Neutrophil (primary cell): ENCODE measurements at regions not wholly inside any gene's neighbourhood (a gene's known extent, or its start where the extent isn't known, plus 50 kb on each side); places are given as distances from the start of the nearest gene placed in this dataset.

Experiments
- H3K27ac ChIP-seq: fragments of 200-600 bp; sonication (generic); 2 replicates; pipeline ENCODE4 v1.5.1; 2016; ENCODE audit warnings: mild to moderate bottlenecking, moderate library complexity
- H3K27me3 ChIP-seq: fragments of 200-600 bp; sonication (generic); 2 replicates; pipeline ENCODE4 v1.6.0; 2016; ENCODE audit warnings: mild to moderate bottlenecking
- H3K36me3 ChIP-seq: fragments of 200-600 bp; sonication (generic); 2 replicates; pipeline ENCODE4 v1.5.1; 2017
- H3K4me1 ChIP-seq, 2 experiments: fragments of 200-600 bp in 1 of 2; sonication (generic) in 1 of 2; 1 replicate in 1 of 2; 2 replicates in 1 of 2; pipeline versions ENCODE4 v1.5.1 to v1.6.1; 2013 to 2016; ENCODE audit warnings: low read depth in 1 of 2, low read length in 1 of 2, mild to moderate bottlenecking in 1 of 2, moderate library complexity in 1 of 2; ENCODE audit not compliant: control insufficient read depth in 1 of 2, insufficient read depth in 1 of 2
- H3K4me3 ChIP-seq, 2 experiments: fragments of 200-600 bp in 1 of 2; sonication (generic) in 1 of 2; 1 replicate in 1 of 2; 2 replicates in 1 of 2; pipeline ENCODE4 v1.5.1; 2013 to 2016; ENCODE audit warnings: low read depth in 1 of 2, low read length in 1 of 2, mild to moderate bottlenecking in 1 of 2, moderate library complexity in 1 of 2
- H3K9me3 ChIP-seq: fragments of 200-600 bp; sonication (generic); 2 replicates; pipeline ENCODE4 v1.5.1; 2016
- TF ChIP-seq, protein P1 (sequence below): fragments of 200-600 bp; sonication (generic); IDR thresholded peaks from 2 replicates; pipeline ENCODE4 v1.5.1; 2016; ENCODE audit warnings: antibody characterized with exemption

DNA sequence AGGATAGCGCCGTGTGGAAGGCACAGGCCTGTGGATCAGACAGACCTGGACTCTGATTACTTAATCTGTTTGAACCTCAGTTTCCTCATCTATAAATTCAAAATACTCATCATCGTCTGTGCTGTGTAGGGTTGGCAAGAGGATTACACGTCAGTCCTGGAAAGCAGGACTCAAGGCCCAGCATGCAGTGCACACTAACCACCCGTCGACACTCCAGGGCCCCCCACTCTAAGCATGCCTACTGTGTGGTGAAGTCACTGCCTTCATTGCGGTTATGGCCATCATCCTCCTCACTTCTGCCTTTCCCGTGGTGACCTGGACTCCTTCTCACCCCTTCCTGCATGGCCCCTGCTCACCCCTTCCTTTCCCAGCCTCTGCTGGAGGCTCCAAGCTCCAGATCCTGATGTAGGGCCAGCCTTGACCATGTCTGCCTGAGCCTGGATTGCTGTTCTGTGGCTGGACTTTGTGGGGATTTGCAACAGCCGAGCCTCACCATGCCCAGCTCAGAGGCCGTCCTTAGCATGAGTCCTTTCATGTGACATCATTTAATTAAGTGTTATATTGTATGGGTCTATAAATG lies 1158.0 kb downstream of the TBC1D22A start:
- no peaks in the 10 kb centered on the region for H3K4me1 ChIP-seq
- no peak overlapping the region for H3K27ac ChIP-seq
- no peak overlapping the region for H3K4me3 ChIP-seq
- TF ChIP-seq, protein P1, sequence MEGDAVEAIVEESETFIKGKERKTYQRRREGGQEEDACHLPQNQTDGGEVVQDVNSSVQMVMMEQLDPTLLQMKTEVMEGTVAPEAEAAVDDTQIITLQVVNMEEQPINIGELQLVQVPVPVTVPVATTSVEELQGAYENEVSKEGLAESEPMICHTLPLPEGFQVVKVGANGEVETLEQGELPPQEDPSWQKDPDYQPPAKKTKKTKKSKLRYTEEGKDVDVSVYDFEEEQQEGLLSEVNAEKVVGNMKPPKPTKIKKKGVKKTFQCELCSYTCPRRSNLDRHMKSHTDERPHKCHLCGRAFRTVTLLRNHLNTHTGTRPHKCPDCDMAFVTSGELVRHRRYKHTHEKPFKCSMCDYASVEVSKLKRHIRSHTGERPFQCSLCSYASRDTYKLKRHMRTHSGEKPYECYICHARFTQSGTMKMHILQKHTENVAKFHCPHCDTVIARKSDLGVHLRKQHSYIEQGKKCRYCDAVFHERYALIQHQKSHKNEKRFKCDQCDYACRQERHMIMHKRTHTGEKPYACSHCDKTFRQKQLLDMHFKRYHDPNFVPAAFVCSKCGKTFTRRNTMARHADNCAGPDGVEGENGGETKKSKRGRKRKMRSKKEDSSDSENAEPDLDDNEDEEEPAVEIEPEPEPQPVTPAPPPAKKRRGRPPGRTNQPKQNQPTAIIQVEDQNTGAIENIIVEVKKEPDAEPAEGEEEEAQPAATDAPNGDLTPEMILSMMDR: no peak
- H3K27me3 ChIP-seq: no peaks in the 10 kb centered on the region
- H3K36me3 ChIP-seq: no peaks in the 10 kb centered on the region
- no peaks in the 10 kb centered on the region for H3K9me3 ChIP-seq

DNA sequence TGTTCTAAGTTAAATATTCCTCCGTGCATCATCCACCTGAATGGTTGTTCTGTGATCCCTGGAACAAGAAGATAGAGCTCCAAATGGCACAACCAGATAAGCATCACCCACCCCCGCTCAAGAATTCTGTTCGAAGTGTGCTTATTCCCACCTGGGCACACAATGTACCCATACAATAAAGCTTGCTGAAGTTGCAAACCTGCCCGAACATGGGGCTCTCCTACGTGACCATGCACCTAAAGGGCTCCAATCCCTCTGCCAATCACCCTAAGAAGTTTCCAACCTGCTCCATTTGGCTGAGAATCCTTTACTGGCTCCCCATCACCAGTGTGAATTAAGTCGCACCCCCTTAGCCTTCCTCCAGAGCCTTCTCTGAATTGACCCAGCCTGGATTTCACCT lies 1157.4 kb downstream of the TBC1D22A start:
- no peaks in the 10 kb centered on the region for H3K4me1 ChIP-seq
- TF ChIP-seq, protein P1: no peak
- H3K4me3 ChIP-seq: no peak overlapping the region
- no peaks in the 10 kb centered on the region for H3K36me3 ChIP-seq
- no peak overlapping the region for H3K27ac ChIP-seq
- H3K9me3 ChIP-seq: no peaks in the 10 kb centered on the region
- no peaks in the 10 kb centered on the region for H3K27me3 ChIP-seq

- TF ChIP-seq, protein P1: no peak
- H3K4me3 ChIP-seq: no peak overlapping the region
- no peaks in the 10 kb centered on the region for H3K9me3 ChIP-seq
- no peaks in the 10 kb centered on the region for H3K4me1 ChIP-seq
- H3K27ac ChIP-seq: no peak overlapping the region
- H3K27me3 ChIP-seq: no peaks in the 10 kb centered on the region
- H3K36me3 ChIP-seq: no peaks in the 10 kb centered on the region
These were observed 1156.6 kb downstream of the TBC1D22A start for GRCh38 chr22:47919001-47919441.

DNA sequence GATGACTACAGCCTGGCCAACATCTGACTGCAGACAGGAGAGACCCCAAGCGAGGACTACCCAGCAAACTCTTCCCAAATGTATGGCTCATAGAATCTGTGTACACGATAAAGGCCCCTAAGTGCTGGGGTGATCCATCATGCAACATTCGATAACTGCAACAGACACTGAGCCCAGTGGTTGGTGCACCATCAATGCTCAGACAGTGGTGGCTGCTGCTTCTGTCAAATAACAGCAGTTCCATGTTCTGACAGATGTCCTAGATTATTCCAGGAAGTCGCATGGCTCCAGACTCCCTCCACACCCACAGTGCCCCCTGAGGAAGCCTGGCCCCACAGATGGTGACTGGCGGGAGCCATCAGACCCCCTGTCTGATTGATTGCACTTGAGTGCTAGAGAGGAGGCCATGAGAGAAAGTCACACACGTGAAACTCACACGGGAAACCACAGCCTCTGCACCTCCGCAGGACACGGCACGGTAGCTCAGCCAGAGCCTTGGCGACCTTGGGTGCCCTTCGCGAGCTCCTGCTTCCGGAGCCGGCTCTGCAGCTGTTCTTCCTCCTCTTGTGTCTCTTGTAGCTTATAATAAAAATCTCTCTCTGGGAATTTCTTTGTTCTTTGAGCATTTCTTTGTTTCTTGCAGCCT lies 1155.9 kb downstream of the TBC1D22A start:
- Histone ChIP-seq H3K4me3 (no peak overlapping the region), H3K4me1 (no peaks in the 10 kb centered on the region), H3K27ac (no peak overlapping the region), H3K36me3 (no peaks in the 10 kb centered on the region), H3K9me3 (no peaks in the 10 kb centered on the region), H3K27me3 (no peaks in the 10 kb centered on the region)
- TF ChIP-seq, protein P1: no peak

GRCh38 chr22:47914481-47915097 lies 1152.1 kb downstream of the TBC1D22A start:
- H3K36me3 ChIP-seq: no peaks in the 10 kb centered on the region
- H3K27ac ChIP-seq: no peak overlapping the region
- no peaks in the 10 kb centered on the region for H3K4me1 ChIP-seq
- no peak overlapping the region for H3K4me3 ChIP-seq
- TF ChIP-seq, protein P1: no peak
- H3K27me3 ChIP-seq: no peaks in the 10 kb centered on the region
- H3K9me3 ChIP-seq: no peaks in the 10 kb centered on the region
